Astrocyte of the spinal cord (primary cell): ENCODE measurements at regions not wholly inside any gene's neighbourhood (a gene's known extent, or its start where the extent isn't known, plus 50 kb on each side); places are given as distances from the start of the nearest gene placed in this dataset.

Experiments
- DNase-seq: peaks from one replicate; pipeline ENCODE4 v3.0.0; 2011; ENCODE audit warnings: low read depth, low spot score
- H3K4me3 ChIP-seq: 2 replicates; pipeline ENCODE4 v1.5.1; 2011; ENCODE audit warnings: low read depth, mild to moderate bottlenecking, low read length, moderate library complexity
- CTCF ChIP-seq: IDR thresholded peaks from 2 replicates; pipeline ENCODE4 v1.5.1; 2012; ENCODE audit warnings: low read depth, mild to moderate bottlenecking, low read length, inconsistent platforms
- in situ Hi-C: cut with HindIII; loops from 2 replicates; pipeline ENCODE4 v1.10.0; 2017; ENCODE audit warnings: low sequenced_read_pairs

DNA sequence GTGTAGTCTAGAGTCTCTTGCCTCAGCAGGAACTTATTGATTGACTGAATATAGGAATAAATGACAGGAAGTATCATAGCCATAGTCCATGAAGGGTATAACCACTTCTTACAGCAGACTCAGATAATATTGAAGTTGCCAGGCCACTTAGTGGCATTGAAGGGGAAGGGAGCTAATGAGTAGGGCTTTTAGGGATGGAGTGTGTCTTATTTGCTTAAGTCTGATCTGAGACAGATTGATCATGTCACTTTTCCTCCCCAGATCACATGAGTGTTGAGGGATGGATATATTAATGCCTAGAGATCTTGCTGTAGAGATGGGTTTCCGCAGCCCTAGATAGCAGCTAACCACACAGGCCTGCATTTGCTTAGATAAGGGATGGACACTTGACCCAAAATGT lies 62.2 kb upstream of the NBEA start:
- no peak for DNase-seq
- no peak for TF ChIP-seq CTCF
- in situ Hi-C loops, result no loop called here
- no peak overlapping the region for H3K4me3 ChIP-seq

GRCh38 chr13:34881494-34881893 lies 60.6 kb upstream of the NBEA start:
- no peak overlapping the region for H3K4me3 ChIP-seq
- no peak for DNase-seq
- TF ChIP-seq CTCF, result no peak
- in situ Hi-C loops, result no loop called here

GRCh38 chr13:34883396-34883795 lies 58.7 kb upstream of the NBEA start:
- TF ChIP-seq CTCF, result no peak
- no peak overlapping the region for H3K4me3 ChIP-seq
- in situ Hi-C loops, result no loop called here
- DNase-seq, result no peak

DNA sequence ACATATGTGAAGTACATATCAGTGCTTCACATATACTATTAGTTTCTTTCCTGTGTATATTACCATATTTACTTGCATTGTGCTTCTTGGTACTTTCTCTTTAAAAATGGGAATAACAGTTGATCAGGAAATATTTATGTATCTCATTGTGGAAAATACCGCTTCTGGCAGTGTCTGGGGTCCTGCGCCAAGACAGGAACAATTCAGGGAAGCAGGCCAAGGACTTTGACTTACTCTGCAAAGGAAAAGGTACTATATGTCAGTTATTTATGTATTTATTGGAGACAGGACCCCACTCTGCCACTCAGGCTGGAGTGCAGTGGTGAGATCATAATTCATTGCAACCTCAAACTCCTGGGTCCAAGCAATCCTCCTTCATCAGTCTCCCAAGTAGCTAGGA lies 57.7 kb upstream of the NBEA start:
- DNase-seq, result no peak
- TF ChIP-seq CTCF, result no peak
- no peak overlapping the region for H3K4me3 ChIP-seq
- in situ Hi-C loops, result no loop called here

DNA sequence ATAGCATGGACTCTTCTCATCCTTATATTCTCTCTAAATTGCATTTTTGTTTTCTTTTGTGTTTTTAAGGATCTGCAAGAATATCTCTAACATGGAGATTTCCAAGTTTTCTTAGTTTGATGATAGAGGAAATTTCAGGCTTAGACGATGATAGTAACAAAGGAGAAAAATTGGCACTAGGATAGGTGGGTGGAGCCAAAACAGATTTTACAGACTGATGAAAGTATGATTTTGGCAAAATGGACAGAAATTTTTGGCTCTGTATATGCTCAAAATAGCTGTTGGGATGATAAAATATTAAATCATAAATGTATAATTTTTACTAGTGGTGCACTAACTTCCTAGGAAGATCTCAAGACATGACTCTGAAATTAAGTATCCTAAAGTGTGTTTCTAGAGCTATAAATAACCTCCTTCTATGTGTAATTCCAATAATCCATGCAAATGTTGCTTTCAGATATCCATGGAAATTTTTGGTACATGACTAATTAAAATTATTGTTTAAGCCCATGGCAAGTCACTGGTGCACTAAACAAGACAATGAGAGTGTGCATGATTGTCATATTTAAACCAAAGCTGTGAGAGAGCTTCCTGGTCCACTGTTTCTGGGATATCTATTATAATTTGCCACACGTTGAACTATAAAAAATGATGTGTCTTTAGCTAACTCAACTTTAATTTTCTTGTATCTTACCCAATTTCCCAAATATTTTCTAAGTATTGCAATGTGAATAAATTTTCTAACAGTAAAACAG lies 55.8 kb upstream of the NBEA start:
- no peak for TF ChIP-seq CTCF
- in situ Hi-C loops, result no loop called here
- no peak overlapping the region for H3K4me3 ChIP-seq
- no peak for DNase-seq

GRCh38 chr13:34886987-34887386 lies 55.1 kb upstream of the NBEA start:
- no peak for DNase-seq
- in situ Hi-C loops, result no loop called here
- H3K4me3 ChIP-seq, result no peak overlapping the region
- no peak for TF ChIP-seq CTCF
